Hematopoietic multipotent progenitor cell treated with erythropoietin and hydrocortisone succinate and interleukin-3 and kit ligand, for 8 days (in vitro differentiated cells): ENCODE measurements at regions not wholly inside any gene's neighbourhood (a gene's known extent, or its start where the extent isn't known, plus 50 kb on each side); places are given as distances from the start of the nearest gene placed in this dataset.
A peak's percentile ranks its signal among the peaks of the same experiment; 100 is the strongest.

Source experiments
- DNase-seq: peaks from one replicate; pipeline ENCODE4 v3.0.0-alpha.2; 2015

DNA sequence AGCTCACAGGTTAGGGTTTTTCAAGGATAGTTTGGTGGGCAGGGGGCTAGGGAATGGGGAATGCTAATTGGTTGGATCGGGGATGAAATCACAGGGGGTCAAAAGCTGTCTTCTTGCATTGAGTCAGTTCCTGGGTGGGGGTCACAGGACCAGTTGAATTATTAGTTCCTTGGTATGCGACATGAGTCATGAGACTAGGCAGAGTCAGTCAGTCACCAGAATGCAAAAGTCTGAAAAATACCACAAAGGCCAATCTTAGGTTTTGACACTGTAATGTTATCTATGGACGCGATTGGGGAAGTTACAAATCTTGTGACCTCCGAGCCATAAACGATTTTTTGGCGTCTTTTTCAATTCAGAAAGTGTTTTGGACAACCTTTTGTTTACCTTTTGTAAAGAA lies 101.2 kb downstream of the ZNF519 start:
- DNase-seq: no peak

DNA sequence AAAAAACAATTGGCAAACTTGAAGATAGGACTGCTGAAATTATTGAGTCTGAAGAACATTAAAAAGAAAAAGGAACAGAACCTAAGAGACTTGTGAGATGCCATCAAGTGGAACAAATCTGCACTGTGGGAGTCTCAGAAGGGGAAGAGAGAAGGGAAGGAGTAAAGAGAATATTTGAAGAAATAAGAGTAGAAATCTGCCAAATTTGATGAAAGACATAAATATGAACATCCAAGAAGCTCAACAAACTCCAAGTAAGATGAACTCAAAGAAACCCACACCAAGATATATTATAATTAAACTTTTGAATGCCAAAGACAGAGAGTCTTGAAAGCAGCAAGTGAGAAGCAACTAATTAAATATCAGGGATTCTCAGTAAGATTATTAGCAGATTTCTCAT lies 102.7 kb downstream of the ZNF519 start:
- DNase-seq: no peak

DNA sequence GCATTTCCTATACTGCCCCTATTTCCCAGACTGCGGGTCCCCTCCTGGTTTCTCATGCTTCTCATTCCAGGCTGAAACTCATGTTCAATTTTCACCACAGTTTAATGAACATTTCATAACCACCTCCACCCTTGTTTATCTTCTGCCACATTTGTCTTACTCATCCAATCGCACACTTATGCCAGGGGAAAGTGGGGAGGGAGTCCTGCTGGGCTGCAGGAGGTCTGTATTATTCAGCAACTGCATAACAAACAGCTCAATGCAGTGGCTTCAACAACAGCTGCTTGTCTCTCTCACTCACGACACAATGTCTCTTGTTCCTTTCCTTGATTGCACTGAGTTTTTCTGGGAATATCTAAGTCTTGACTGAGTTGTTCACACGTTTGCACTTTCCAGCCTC lies 106.0 kb downstream of the ZNF519 start:
- peak; percentile 37 for DNase-seq

- DNase-seq: no peak
Measured at GRCh38 chr18:14025306-14025940, 106.8 kb downstream of the ZNF519 start.

- no peak for DNase-seq
Measured at GRCh38 chr18:14015416-14015815, 100.1 kb upstream of the MC2R start.

DNA sequence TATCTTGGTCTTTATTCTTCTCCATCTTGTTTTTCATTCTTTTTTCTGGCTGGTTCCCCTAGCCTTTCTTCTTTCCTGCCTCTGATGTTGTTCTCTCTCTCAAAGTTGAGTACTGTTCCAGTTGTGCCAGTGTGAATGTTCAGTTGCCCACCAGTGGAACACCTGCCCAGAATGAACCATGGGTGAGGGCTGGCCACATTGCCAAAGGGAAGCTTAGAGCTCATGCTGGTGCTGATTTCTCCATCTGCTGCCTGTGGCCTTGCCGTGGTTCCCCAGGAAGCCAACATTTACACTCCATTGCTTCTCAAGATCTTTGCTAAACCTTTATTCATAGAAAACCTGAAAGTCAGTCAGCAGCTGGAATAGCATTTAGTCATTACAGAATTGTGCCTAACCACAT lies 99.1 kb upstream of the MC2R start:
- DNase-seq: no peak

GRCh38 chr18:14000884-14001283 lies 85.5 kb upstream of the MC2R start:
- DNase-seq: no peak

GRCh38 chr18:13999231-13999630 lies 83.9 kb upstream of the MC2R start:
- no peak for DNase-seq

GRCh38 chr18:13998571-13998970 lies 83.2 kb upstream of the MC2R start:
- DNase-seq: no peak

GRCh38 chr18:13993730-13994129 lies 78.4 kb upstream of the MC2R start:
- no peak for DNase-seq

DNA sequence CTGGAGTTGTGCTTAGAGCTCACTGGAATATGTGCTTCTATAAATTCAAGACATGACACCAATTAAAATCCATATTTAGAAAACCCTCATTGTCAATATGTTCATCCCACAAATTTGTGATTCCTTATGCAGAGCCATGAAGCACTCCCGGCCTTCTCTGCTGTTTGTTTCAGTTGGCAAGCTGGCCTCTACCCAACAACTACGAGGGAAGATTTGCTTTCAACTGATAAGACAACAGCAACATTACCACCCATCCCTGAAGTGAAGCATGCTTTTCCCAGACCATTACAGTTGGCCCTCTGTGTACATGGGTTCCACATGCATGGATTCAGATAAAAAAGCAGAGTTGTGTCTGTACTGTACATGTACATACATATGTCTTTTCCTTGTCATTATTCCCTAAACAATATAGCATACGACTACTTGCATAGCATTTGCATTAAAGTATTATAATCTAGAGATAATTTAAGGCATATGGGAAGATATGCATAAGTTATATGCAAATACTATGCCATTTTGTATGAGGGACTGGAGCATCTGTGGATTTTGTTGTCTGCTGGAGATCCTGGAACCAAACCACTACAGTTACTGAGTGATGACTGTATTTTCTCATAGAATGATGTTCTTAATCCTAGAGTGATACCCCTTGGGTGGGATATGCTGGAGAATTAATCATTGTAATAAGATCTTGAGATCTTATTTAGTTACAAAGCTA lies 77.6 kb upstream of the MC2R start:
- DNase-seq: no peak

- no peak for DNase-seq
Measured at GRCh38 chr18:13989199-13989598, 73.9 kb upstream of the MC2R start.

GRCh38 chr18:13987956-13988355 lies 72.6 kb upstream of the MC2R start:
- no peak for DNase-seq

GRCh38 chr18:13984080-13984479 lies 68.7 kb upstream of the MC2R start:
- no peak for DNase-seq

GRCh38 chr18:13983506-13983905 lies 68.2 kb upstream of the MC2R start:
- DNase-seq: no peak

DNA sequence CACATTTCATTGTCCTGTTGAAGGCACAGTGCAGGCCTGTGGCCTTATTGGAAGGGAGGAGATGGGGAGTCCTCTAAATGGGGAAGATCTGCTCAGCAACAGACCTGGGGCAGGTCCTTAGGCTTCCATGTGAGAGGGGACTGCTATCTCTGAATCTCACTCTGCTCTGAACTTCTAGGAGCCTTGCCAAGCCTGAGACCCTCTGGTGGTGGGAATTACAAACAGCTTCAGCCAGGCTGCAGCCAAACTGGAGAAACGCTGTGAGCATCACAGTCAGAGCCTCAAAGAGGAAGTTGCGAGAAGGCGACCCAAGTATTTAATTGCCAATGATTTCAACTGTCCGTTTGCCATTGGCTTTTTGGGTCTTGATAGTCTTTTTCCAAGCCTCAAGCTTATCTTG lies 66.8 kb upstream of the MC2R start:
- no peak for DNase-seq

DNA sequence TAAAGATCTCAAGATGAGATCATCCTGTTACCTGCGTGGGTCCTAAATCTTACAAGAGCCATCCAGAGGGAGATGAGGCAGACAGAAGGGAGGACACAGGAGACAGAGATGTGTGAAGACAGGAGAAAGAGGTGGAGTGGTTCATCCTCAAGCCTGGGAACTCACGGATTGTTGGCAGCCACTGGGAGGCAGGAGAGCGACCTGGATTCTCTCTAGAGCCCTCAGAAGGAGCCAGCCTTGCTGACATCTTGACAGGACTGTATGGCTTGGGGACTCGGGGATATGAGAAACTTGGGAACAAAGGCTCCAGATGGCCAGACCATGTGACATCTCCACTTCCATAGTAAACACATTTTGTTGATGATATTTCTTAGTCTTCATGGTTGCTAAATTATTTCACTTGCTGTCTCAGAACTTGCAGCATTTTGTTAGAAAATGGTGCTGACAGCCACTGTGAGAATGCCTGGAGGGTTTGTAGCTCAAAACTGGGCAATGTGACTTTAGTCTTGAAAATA lies 57.8 kb upstream of the MC2R start:
- DNase-seq: no peak
